Pancreas (tissue), 10 donors: ENCODE measurements at regions not wholly inside any gene's neighbourhood (a gene's known extent, or its start where the extent isn't known, plus 50 kb on each side); places are given as distances from the start of the nearest gene placed in this dataset.

ENCODE experiments used
- ATAC-seq, 4 donors: fragments of 200-7000 bp; cut with Tn5 transposase; one replicate each; pipeline versions ENCODE4 v1.8.0 to v1.9.1; 2020; ENCODE audit warnings: mild to moderate bottlenecking in 4 of 4, moderate library complexity in 4 of 4
- DNase-seq, 6 donors: peaks; one replicate each; pipeline ENCODE4 v3.0.0-alpha.2; 2020
- FAIRE-seq: peaks from 2 replicates; lab custom pipeline; 2012; peaks lifted over from hg19 to GRCh38; lab: Jason Lieb, UNC
- H3K27ac ChIP-seq, 4 donors: fragments of 200-600 bp; sonication (generic); 1 replicate in 3 of 4; 2 replicates in 1 of 4; pipeline versions ENCODE4 v1.5.0 to v1.8.0; 2020
- H3K27me3 ChIP-seq, 4 donors: fragments of 200-600 bp; one replicate each; pipeline ENCODE4 v1.8.0; 2021
- H3K36me3 ChIP-seq, 3 donors: fragments of 200-600 bp; sonication (generic) in 1 of 3; one replicate each; pipeline versions ENCODE4 v1.5.0 to v1.8.0; 2020 to 2021
- H3K4me1 ChIP-seq, 3 donors: fragments of 200-600 bp; one replicate each; pipeline ENCODE4 v1.8.0; 2021
- H3K4me3 ChIP-seq, 4 donors: fragments of 200-600 bp; sonication (generic) in 2 of 4; one replicate each; pipeline versions ENCODE4 v1.5.0 to v1.8.0; 2020 to 2021
- H3K9me3 ChIP-seq, 4 donors: fragments of 200-600 bp; one replicate each; pipeline ENCODE4 v1.8.0; 2021
- WGBS, 2 donors: extraction: QIAGEN DNeasy Blood & Tissue Kit; methylation state at CpG; one replicate each; pipeline ENCODE4 v1.1.7; 2013; 5-methylcytosine and 5-hydroxymethylcytosine counted together
- intact Hi-C, 3 donors: fragments of 100-400 bp; cut with DNase I; formaldehyde crosslinking; loops; one replicate each; pipeline versions ENCODE4 v1.11.1 to v1.14.2; 2022
- TF ChIP-seq, protein P1 (sequence below), 4 donors: fragments of 200-600 bp; sonication (generic) in 3 of 4; IDR thresholded peaks; one replicate each; pipeline versions ENCODE4 v1.5.0 to v1.8.0; 2021; ENCODE audit warnings: antibody characterized with exemption in 4 of 4
- donor health status: healthy with polysubstance abuse.
- donor health status: DM: no; HTN: no; CAD: no; lungs with moderate emphysema.
- donor health status: DM: no; HTN: no; CAD: no.
- donor health status: control.
- donor health status: control.
- donor health status: Bipolar disorder and iron deficiency.
- donor health status: DM: yes; HTN: yes; CAD: no.
- donor health status: DM: no; HTN: no; CAD: no.
- donor health status: DM: no; HTN: no; CAD: no.
- donor health status: DM: yes; HTN: yes; CAD: no.

DNA sequence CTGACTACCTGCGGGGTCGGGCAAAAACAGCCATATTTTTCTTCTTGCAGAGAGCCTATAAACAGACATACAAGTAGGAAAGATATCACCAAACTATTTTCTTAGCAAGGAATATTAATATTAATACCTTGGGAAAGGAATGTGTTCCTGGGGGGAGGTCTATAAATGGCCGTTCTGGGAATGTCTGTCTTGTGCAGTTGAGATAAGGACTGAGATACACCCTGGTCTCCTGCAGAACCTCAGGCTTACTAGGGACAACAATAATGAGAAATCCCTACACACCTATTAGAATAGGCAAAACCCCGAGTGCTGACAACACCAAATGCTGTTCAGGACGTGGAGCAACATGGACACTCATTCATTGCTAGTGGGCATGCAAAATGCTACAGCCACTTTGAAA, 297.2 kb downstream of the DRD1 start:
- FAIRE-seq, result no peak
- H3K27ac ChIP-seq, result no peak overlapping the region
- no peak for DNase-seq
- no peaks in the 10 kb centered on the region for H3K4me1 ChIP-seq
- 74 to 75% methylated on average over 5 of the region's 5 CpGs for WGBS, 2 donors
- intact Hi-C loops, result no loop called here
- no peaks in the 10 kb centered on the region for H3K36me3 ChIP-seq
- ATAC-seq, result no peak
- TF ChIP-seq, protein P1, sequence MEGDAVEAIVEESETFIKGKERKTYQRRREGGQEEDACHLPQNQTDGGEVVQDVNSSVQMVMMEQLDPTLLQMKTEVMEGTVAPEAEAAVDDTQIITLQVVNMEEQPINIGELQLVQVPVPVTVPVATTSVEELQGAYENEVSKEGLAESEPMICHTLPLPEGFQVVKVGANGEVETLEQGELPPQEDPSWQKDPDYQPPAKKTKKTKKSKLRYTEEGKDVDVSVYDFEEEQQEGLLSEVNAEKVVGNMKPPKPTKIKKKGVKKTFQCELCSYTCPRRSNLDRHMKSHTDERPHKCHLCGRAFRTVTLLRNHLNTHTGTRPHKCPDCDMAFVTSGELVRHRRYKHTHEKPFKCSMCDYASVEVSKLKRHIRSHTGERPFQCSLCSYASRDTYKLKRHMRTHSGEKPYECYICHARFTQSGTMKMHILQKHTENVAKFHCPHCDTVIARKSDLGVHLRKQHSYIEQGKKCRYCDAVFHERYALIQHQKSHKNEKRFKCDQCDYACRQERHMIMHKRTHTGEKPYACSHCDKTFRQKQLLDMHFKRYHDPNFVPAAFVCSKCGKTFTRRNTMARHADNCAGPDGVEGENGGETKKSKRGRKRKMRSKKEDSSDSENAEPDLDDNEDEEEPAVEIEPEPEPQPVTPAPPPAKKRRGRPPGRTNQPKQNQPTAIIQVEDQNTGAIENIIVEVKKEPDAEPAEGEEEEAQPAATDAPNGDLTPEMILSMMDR (IDR thresholded peaks at IDR 0.05), result no peak
- no peaks in the 10 kb centered on the region for H3K27me3 ChIP-seq
- no peak overlapping the region for H3K4me3 ChIP-seq
- peaks cover 0 to 2% (median 0%) of the 10 kb centered on the region in 4 donors for H3K9me3 ChIP-seq

DNA sequence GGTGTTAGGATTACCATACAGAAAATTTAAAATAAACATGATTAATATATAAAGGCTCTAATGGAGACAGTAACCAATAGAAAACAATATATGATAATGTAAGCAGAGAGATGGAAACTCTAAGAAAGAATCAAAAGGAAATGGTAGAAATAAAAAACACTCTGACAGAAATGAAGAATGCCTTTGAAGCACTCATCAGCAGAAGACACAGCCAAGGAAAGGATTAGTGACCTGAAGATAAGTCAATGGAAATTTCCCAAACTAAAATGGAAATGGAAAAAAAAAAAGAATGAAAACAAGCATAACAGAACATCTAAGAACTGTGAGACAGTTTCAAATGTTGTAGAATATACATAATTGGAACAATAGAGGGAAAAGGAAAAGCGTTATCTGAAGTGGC, 302.6 kb downstream of the DRD1 start:
- intact Hi-C loops, result no loop called here
- H3K27ac ChIP-seq, result no peak overlapping the region
- TF ChIP-seq, protein P1 (IDR thresholded peaks at IDR 0.05), result no peak
- no peak for ATAC-seq
- no peak overlapping the region for H3K4me3 ChIP-seq
- no peak for FAIRE-seq
- H3K36me3 ChIP-seq, result no peaks in the 10 kb centered on the region
- WGBS, 2 donors, result 88 to 91% methylated on average over 1 of the region's 1 CpG
- H3K9me3 ChIP-seq, result no peaks in the 10 kb centered on the region
- H3K27me3 ChIP-seq, result no peaks in the 10 kb centered on the region
- DNase-seq, result no peak
- no peaks in the 10 kb centered on the region for H3K4me1 ChIP-seq

DNA sequence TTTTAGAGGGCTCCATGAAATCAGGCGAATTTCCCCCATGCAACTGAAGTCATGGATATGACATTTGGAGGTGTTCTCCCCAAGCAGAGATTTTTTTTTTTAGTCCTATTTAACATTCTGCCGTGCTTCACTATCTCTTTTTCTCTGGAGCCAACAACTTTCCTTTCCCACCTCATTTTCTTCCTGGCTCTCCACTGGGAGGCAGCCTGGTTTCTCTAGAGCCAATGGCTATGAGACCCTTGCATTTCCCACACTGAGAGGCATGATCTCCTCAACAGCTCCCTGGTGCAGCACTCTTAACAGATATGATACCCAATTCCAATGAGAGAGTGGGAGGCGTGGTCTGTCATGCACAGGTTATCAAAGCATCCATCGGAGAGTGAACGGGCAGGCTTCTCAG, 310.8 kb downstream of the DRD1 start:
- 58 to 68% methylated on average over 5 of the region's 5 CpGs for WGBS, 2 donors

DNA sequence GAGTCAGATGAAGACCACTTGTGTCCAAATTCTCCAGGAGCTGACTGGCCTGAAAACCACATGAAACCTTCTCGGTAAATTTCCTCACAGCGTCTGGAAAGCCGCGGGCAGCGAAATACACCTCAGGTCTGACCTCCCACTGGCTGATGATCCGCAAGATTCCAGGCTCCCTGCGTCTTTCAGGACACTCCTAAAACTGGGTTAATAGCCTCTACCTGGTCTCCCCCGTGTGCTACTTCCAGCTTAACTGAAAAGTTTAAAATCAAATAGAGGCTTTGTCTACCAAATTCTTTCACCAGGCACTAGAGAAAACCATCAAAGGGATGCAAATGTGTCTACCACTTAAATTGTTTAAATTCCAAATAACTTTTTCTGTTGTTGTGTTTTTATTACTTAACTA, 312.6 kb downstream of the DRD1 start:
- 29 to 40% methylated on average over 8 of the region's 8 CpGs for WGBS, 2 donors
- intact Hi-C loops, result no loop called here

More for the DNA sequence above, 310.8 kb downstream of the DRD1 start:
- no peak overlapping the region for H3K27ac ChIP-seq
- H3K4me3 ChIP-seq, result no peak overlapping the region
- intact Hi-C loops, result no loop called here
- no peaks in the 10 kb centered on the region for H3K4me1 ChIP-seq
- H3K9me3 ChIP-seq, result no peaks in the 10 kb centered on the region
- ATAC-seq, result no peak
- TF ChIP-seq, protein P1 (IDR thresholded peaks at IDR 0.05), result no peak
- no peaks in the 10 kb centered on the region for H3K27me3 ChIP-seq
- FAIRE-seq, result no peak
- no peak for DNase-seq
- no peaks in the 10 kb centered on the region for H3K36me3 ChIP-seq

DNA sequence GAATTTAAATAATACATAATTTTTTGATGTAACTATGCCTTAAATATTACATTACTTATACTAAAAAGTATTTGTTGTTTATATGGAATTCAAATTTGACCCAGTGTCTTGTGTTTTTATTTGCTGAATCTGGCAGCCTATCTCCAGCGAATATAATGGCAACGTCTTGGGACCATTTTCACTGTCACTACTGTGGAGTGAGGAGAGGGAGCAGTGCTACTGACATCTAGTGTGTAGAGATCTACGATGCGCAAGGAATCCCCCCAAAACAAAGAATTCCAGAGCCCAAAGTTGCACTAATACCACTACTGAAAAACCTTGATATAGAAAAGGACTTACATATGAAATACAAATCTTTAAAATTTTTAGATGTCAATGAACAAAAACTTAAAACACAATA, 314.4 kb downstream of the DRD1 start:
- Histone ChIP-seq H3K9me3 (no peaks in the 10 kb centered on the region), H3K36me3 (no peaks in the 10 kb centered on the region), H3K27me3 (no peaks in the 10 kb centered on the region), H3K4me3 (no peak overlapping the region), H3K27ac (no peak overlapping the region), H3K4me1 (no peaks in the 10 kb centered on the region)
- ATAC-seq, result no peak
- DNase-seq, result no peak
- WGBS, 2 donors, result 68 to 70% methylated on average over 4 of the region's 4 CpGs
- intact Hi-C loops, result no loop called here
- no peak for FAIRE-seq
- TF ChIP-seq, protein P1 (IDR thresholded peaks at IDR 0.05), result no peak

More for the DNA sequence above, 312.6 kb downstream of the DRD1 start:
- no peaks in the 10 kb centered on the region for H3K4me1 ChIP-seq
- no peak for ATAC-seq
- no peaks in the 10 kb centered on the region for H3K36me3 ChIP-seq
- TF ChIP-seq, protein P1 (IDR thresholded peaks at IDR 0.05), result no peak
- FAIRE-seq, result no peak
- no peak for DNase-seq
- H3K4me3 ChIP-seq, result no peak overlapping the region
- no peak overlapping the region for H3K27ac ChIP-seq
- H3K9me3 ChIP-seq, result no peaks in the 10 kb centered on the region
- no peaks in the 10 kb centered on the region for H3K27me3 ChIP-seq
